SKM-1 (cell line): ENCODE measurements at regions not wholly inside any gene's neighbourhood (a gene's known extent, or its start where the extent isn't known, plus 50 kb on each side); places are given as distances from the start of the nearest gene placed in this dataset.

Source experiments
- DNase-seq: peaks from one replicate; lab custom pipeline; 2025; ENCODE audit not compliant: unreplicated experiment; lab: John Stamatoyannopoulos, UW

DNA sequence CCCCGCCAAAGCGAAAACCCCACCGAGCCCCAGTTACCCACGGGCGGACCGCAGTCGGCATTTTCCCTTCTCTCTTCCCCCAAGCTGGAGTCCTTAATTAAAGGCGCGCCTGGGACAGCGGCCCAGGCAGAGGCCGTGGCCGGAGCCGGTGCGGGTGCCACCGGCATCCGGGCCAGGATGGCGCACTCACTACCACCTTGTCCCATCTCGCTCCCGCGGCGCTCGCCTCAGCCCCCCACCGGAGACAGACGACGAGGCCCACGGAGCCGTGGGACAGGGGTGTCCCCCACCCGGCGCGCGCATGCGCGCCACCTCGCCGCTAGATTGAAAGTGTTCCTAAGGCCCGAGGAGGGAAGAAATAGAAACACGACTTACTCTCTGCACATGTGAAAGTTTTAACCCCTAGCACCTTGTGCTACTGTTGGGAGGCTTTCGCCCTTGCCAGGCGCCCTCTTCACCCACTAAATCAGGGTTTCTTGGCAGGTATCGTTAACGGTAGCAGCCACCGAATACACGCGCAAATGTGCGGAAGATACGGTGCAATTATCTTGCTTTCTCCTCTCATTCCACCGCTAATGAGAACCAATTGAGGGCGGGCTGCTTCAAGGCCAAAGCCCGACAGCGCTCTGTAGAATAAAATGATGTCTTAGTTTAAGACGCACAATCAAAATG is 64.3 kb upstream of the CCDC160 start:
- no peak for DNase-seq

DNA sequence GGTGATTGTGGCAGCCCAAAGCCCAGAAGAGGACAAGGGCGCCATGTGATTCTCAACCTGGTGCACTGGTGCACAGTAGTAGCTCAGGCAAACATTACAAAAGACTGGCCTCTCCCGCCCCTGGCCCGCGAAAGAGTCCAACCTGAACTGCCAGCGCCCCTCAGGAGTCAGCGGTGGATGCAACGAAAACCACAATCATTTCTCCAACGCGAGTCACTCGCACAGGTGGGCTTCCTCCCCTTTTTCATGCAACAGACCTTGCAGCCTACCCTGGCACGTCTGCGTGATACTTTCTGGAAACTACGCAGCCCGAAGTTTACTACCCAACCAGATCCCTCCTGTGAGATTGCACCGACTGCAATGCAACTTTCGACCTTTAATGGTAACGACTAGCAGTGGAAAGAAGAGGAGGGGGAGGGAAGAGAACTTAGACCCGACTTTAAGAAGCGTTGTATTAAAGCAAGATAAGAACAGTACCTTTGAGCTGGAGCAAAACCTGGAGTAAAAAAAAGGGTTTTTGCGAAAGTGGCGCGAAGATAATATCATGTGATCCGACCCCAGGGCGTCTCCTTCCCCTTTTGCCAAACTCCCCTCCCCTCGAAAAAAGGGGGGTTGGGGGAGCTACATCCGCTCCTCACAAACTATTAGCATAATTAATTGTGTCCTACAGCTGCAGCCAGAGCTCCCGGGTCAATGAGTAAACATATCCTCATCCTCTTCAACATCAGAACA is 63.3 kb upstream of the CCDC160 start:
- DNase-seq = no peak

DNA sequence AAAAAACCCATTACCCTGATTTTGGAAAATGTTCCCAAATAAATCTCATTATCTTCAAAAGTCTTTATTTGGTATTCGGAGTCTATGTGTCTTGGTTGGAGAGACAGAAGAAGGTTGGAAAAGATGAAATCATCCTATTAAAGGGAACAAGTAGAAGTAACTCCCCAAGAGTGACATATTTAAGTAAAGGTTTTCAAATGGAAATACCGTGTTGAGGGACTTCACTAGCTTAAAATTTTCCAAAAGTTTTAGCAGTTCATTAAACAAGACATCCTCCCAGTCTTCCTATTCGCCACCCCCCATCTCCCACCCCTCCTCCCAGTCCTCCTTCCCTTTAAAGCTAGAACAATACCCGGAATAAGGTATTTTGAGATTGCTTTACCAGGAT is 62.7 kb upstream of the CCDC160 start:
- no peak for DNase-seq

DNA sequence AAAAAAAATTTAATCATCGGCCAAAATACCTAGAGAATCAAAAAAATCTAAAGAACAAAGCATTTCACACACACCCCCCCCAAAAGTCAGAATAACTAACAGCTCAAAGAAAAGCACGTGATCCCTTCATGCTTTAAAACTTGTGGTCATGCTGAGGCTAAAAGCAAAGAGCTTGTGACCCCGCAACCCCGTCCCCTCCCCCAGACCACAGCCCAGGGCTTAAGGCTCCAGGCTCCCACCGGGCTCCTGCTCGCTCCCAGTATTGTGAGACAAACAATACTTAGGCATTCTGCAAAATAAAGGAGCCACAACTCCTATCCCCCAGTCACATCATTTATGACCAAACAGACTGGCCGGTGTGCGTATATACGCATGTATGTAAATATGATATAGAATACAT is 62.1 kb upstream of the CCDC160 start:
- no peak for DNase-seq

DNA sequence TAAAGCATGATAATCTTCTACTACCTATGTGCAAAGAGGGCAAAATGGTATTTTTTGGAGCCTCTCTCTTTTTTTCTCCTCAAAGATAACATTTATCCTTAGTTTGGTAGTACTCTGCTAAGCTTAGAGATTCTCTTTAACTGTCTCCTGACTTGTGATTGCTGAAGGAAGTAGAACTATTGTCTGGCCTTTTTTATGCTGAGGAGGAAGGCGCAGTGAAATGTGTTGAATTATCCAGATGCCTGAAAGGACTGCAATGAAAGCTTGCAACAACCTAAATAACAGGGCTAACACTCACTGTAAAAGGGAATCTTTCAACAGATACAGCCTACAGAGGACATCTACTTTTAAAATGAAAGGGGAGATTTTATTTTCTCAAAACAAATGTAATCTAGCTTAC is 59.5 kb upstream of the CCDC160 start:
- no peak for DNase-seq

DNA sequence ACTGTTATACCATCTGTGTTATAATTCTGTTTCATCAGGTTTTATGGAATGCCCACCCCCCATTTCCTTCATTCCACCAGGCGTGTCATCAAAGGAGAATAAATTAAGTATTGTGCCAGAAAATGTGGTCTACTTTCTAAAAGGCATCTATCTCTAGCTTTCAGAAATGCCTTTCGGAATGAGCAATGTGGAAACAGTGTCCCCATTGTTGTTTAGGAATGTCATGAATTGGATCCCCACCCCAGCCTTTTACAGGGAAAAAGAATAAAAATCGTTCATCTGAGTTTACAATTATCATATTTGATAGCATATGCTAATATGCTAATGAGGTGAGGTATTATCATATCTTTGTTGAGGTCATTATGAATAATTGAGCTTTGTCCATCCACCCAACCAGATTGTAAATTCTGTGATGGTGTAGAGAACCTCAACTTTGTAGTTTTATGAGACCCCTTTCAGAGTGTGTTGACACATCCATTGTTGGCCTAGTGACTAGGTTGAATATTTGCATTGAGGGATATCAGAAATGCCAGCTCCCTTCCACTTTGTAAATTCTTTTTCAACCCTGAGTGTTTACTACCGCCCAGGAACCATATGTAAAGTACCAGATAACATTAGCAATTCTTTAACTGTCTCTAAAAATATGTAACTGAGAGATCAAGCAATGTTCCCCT is 56.2 kb upstream of the CCDC160 start:
- DNase-seq = no peak

DNA sequence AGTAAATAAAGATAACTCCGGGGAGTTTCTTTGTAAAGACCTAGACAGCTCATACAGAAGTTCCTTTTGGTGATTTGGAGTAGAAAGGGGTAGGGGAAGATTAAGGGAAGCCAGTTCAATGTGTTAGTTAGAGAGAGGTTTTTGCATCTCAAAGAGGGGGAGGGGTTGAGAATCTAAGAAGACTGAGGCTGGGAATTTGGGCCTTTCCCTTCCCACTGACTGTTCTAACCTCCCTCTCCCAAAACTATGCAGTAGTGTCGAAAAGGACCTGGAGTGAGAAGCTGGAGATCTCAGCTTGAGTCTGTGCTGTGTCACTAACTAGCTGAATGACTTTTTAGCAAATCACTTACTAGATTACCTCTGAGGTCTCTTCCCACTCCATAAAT is 55.7 kb upstream of the CCDC160 start:
- no peak for DNase-seq

DNA sequence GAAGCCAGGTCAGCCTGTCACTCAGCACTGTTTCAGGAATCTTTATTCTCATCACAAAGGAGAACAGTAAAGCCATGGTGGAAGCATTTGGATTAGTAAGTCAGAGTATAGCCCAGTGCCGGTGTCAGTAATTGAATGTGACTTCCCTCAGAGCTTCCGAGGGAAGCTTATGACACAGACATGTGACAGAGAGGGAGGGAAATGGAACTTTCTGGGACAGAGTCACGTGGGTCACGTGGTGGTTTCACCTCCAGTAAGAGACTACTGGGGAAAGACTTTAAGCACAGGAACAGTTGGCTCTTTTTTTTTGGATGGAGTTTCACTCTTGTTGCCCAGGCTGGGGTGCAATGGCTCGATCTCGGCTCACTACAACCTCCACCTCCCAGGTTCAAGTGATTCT is 53.3 kb upstream of the CCDC160 start:
- no peak for DNase-seq

DNA sequence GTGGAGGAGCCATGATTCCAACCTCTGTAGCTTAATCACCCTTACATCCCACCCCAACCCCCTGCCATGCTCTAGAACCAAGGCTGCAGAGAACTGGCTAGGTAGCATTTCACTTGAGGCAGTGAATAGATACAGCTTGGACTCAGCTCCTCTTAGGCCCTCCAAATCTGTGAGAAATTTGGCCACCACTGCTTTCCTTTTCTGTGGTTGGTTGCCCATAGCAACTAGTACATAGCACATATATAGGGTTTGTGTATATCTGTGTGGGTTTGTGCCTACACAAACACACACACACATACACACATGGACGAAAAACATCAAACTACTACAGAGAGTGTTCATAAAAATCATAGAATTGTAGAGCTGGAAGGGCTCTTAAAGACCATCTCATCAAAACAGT is 52.0 kb upstream of the CCDC160 start:
- DNase-seq = no peak

DNA sequence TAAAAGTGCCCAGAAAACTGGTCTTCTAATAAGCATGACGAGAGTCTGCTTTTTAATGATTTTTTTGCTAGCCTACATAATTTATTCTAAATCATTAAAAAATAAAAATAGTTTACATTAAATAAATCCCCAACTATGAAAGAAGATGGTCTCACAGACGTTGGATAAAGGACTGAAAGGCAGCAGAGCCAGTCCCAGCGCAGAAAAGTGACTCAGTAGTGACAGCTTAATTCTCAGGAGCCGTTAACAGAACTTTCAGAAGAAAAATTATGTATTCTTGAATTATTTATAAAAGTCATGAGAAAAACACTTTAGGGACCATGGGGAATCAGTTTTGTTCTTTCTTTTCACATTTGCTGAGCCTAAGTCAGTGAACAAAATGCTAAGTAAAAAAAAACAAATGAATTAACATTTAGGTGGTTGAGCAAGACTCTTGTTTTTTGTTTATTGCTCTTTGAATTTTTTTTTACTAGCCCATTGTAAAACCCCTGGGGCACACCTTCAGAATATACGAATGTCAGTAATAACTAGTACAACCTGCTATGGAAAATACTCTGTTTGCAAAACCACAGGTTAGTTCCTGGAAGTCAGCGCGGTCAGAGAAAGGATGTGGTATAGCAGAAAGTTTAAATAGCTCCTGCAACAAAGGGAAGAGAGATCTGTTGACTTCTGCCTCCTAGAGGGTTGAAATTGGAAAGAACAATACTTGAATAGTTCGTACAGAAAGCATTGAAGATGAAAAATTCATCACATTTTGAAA is 50.4 kb upstream of the CCDC160 start:
- DNase-seq = peak; percentile 17
